Thoracic aorta (tissue), 2 donors: ENCODE measurements at regions not wholly inside any gene's neighbourhood (a gene's known extent, or its start where the extent isn't known, plus 50 kb on each side); places are given as distances from the start of the nearest gene placed in this dataset.
"Not testable (repeated sequence)": the region's sequence is repeated elsewhere in the genome, so short reads cannot be mapped to it uniquely, and the experiment has no call there.

Source experiments
- ATAC-seq: fragments of 150-250 bp; one replicate; pipeline ENCODE4 v1.8.0; 2017; ENCODE audit warnings: low read depth; ENCODE audit not compliant: insufficient number of reproducible peaks, low FRiP score
- DNase-seq: peaks from one replicate; pipeline ENCODE4 v3.0.0-alpha.2; 2020; ENCODE audit warnings: low spot score
- H3K27ac ChIP-seq, 2 donors: fragments of 200-600 bp; sonication (generic); 1 replicate in 1 of 2; 2 replicates in 1 of 2; pipeline ENCODE4 v1.5.1; 2016; ENCODE audit warnings: mild to moderate bottlenecking in 2 of 2, moderate library complexity in 2 of 2
- H3K27me3 ChIP-seq: fragments of 200-600 bp; sonication (generic); replicated peaks from 2 replicates; pipeline ENCODE4 v1.6.0; 2016; ENCODE audit warnings: mild to moderate bottlenecking; ENCODE audit not compliant: insufficient read depth
- H3K36me3 ChIP-seq: fragments of 200-600 bp; sonication (generic); one replicate; pipeline ENCODE4 v1.5.1; 2016
- H3K4me1 ChIP-seq, 2 donors: fragments of 200-600 bp; sonication (generic); 1 replicate in 1 of 2; 2 replicates in 1 of 2; pipeline versions ENCODE4 v1.5.1 to v1.6.0; 2016; ENCODE audit warnings: low read depth in 2 of 2, mild to moderate bottlenecking in 1 of 2; ENCODE audit not compliant: control insufficient read depth in 1 of 2
- H3K4me3 ChIP-seq: fragments of 200-600 bp; sonication (generic); 2 replicates; pipeline ENCODE4 v1.5.1; 2016; ENCODE audit warnings: mild to moderate bottlenecking
- H3K9me3 ChIP-seq: fragments of 200-600 bp; sonication (generic); 2 replicates; pipeline ENCODE4 v1.5.1; 2016
- CTCF ChIP-seq: fragments of 200-600 bp; sonication (generic); IDR thresholded peaks from one replicate; pipeline ENCODE4 v1.5.1; 2019; ENCODE audit warnings: antibody characterized with exemption

GRCh38 chr5:104015765-104016164, 453.2 kb upstream of the NUDT12 start:
- Histone ChIP-seq H3K9me3 (peaks cover 3% of the 10 kb centered on the region), H3K36me3 (no peaks in the 10 kb centered on the region), H3K4me1 (no peaks in the 10 kb centered on the region), H3K27me3 (no peaks in the 10 kb centered on the region), H3K27ac (no peak overlapping the region), H3K4me3 (no peak overlapping the region)
- ATAC-seq (no peak), DNase-seq (no peak)
- no peak for TF ChIP-seq CTCF

DNA sequence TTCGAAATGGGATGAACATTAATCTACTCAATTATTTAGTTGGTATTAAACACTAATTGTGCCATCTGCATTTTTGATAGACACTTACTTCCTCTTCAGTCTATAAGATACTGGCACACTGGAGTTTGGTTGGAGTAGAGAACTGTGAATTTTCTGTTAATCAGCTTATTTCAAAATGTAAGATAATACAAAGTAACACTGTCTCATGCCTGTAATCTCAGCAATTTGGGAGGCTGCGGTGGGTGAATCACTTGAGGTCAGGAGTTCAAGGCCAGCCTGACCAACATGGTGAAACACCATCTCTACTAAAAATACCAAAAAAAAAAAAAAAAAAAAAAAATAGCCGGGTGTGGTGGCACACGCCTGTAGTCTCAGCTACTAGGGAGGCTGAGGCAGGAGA, 440.2 kb upstream of the NUDT12 start:
- DNase-seq, H3K27me3 ChIP-seq, H3K4me3 ChIP-seq, H3K27ac ChIP-seq, ATAC-seq, H3K4me1 ChIP-seq, H3K9me3 ChIP-seq, H3K36me3 ChIP-seq: not testable (repeated sequence)

GRCh38 chr5:104001136-104001535, 438.5 kb upstream of the NUDT12 start:
- ATAC-seq: no peak

DNA sequence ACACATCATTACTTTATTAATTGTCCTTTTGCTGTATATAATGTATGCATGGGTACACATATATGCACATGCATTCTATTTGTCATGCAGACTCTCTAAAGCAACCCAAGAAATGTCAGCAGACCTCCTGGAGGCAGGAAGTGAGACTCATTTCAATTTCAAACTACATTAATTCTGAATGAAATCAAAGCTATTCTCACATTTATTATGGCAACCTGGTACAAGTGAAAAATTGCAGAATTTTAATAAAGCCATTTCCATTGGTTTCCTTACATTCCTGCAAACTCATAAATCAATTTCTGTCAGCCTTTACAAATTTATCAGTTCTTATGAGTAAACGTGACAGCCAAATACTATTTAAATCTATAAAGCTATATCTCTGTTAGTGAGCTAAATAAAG, 430.4 kb upstream of the NUDT12 start:
- DNase-seq (no peak), ATAC-seq (no peak)
- Histone ChIP-seq H3K27me3 (no peaks in the 10 kb centered on the region), H3K36me3 (no peaks in the 10 kb centered on the region), H3K27ac (no peak overlapping the region), H3K9me3 (no peaks in the 10 kb centered on the region), H3K4me1 (no peaks in the 10 kb centered on the region), H3K4me3 (no peak overlapping the region)
- TF ChIP-seq CTCF: no peak

More at GRCh38 chr5:104001136-104001535, 438.5 kb upstream of the NUDT12 start:
- H3K27ac ChIP-seq: no peak overlapping the region
- no peak for TF ChIP-seq CTCF
- H3K9me3 ChIP-seq: no peaks in the 10 kb centered on the region
- H3K4me3 ChIP-seq: no peak overlapping the region
- no peaks in the 10 kb centered on the region for H3K4me1 ChIP-seq
- H3K27me3 ChIP-seq: no peaks in the 10 kb centered on the region
- DNase-seq: no peak
- H3K36me3 ChIP-seq: no peaks in the 10 kb centered on the region

- no peaks in the 10 kb centered on the region for H3K27me3 ChIP-seq
- no peak for TF ChIP-seq CTCF
- ATAC-seq: no peak
Measured at GRCh38 chr5:103990064-103990463, 427.5 kb upstream of the NUDT12 start.

DNA sequence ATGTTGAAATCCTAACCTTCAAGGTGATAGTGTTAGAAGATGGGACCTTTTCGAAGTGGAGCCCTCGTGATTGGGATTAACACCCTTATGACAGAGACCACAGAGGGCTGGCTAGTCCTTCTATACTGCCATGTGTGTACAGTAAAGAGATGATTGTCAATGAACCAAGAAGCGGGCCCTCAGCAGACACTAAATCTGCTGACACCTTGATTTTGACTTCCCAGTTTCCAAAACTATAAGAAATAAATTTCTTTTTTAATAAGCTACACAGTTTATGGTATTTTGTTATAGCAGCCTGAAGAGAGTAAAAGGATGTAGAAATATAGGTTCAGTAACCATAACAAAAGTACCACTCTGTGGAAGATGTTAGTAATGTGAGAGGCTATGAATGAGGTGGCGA, 419.0 kb upstream of the NUDT12 start:
- Histone ChIP-seq H3K27me3 (no peaks in the 10 kb centered on the region), H3K4me3 (no peak overlapping the region), H3K36me3 (no peaks in the 10 kb centered on the region), H3K9me3 (no peaks in the 10 kb centered on the region), H3K27ac (no peak overlapping the region), H3K4me1 (no peaks in the 10 kb centered on the region)
- ATAC-seq (no peak), DNase-seq (no peak)
- no peak for TF ChIP-seq CTCF

More at GRCh38 chr5:103990064-103990463, 427.5 kb upstream of the NUDT12 start:
- Histone ChIP-seq H3K4me3 (no peak overlapping the region), H3K9me3 (no peaks in the 10 kb centered on the region), H3K27ac (no peak overlapping the region), H3K36me3 (no peaks in the 10 kb centered on the region), H3K4me1 (no peaks in the 10 kb centered on the region)
- no peak for DNase-seq
